ENCODE measurements at regions not wholly inside any gene's neighbourhood (a gene's known extent, or its start where the extent isn't known, plus 50 kb on each side); places are given as distances from the start of the nearest gene placed in this dataset.
"Not testable (repeated sequence)": the region's sequence is repeated elsewhere in the genome, so short reads cannot be mapped to it uniquely, and the experiment has no call there.

- DNase-seq (ENCODE audit: low read depth): no peak
These were observed 178.6 kb downstream of the ZNF674 start for GRCh38 chrX:46366381-46367207.

- no peak for DNase-seq (ENCODE audit: low read depth)
These were observed 190.7 kb downstream of the ZNF674 start for GRCh38 chrX:46354481-46354880.

DNA sequence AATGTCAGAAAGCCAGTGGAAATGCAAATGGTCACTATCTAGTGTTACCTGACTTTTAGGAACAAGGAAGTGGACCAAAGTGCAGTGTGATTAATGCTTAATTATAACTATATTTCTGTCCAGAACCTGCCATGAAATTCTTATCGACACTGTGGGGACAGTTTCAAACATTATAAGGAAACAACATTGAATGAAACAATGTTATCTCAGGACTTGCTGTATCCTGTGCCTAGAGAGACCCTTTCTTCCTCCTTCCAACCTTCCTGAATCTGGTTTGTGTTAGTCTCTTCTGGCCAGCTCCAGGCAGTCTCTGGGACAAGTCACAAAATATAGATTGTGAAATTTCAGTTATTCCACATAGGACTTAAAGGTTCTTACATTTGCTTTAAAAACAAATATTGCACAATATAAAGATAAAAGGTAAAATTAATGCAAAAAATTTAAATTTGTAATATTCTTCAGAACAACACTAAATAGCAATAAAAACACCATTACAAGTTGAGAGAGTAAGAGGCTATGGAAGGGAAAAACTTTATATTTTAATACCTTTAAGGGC is 203.4 kb downstream of the ZNF674 start:
- DNase-seq (ENCODE audit: low read depth): no peak

- DNase-seq (ENCODE audit: low read depth): no peak
These were observed 204.5 kb downstream of the ZNF674 start for GRCh38 chrX:46340696-46341095.

DNA sequence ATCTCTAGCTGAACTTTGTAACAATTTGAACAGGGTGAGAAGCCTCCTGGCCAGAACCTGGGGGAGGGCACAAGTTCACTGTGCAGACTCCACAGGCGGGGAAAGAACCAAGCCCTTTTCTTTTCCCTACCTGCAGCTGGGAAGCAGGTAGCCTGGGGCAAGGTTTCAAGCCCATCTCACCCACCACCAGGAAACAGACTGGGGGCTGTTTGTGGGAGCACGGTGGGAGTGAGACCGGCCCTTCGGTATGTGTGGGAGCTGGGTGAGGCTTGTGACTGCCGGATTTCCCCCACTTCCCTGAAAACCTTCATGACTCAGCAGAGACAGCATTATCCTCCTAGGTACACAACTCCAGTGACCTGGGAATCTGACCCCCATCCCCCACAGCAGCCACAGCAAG is 211.7 kb downstream of the ZNF674 start:
- no peak for DNase-seq (ENCODE audit: low read depth)

DNA sequence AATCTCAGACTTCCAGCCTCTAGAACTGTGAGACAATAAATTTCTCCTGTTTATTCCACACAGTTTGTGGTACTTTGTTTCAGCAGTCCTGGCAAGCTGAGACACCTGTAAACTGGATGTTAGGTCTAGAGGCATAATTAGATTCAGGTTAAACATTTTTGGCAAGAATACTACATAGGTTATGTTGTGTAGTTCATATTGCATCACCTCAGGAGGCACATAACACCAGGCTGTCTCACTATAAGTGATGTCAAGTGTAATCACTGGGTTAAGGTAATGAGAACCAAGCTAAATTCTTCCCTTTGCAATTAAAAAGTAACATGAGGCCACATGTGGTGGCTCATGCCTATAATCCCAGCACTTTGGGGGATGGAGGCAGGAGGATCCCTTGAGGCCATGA is 214.2 kb downstream of the ZNF674 start:
- no peak for DNase-seq (ENCODE audit: low read depth)

- no peak for DNase-seq (ENCODE audit: low read depth)
These were observed 214.7 kb downstream of the ZNF674 start for GRCh38 chrX:46330513-46330912.

DNA sequence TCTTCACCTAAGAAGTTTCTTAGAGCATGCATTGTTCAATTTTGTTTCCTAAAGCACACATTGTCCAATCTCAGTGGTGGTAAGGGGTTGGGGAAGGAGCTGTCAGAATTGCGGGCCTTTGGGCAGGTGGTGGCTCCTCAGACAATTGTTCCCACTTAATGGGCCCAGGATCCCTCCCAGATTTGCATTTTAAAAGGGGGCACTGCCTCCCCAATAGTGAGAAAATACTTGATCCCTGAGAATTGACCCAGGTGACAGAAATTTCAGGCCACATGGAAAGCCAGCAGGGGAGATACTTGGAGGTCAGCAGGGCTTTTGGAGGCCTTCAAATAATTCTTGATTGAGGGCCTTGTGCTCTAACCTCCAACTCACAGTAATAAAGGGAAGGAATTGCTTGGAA is 217.1 kb downstream of the ZNF674 start:
- DNase-seq (ENCODE audit: low read depth): no peak

DNA sequence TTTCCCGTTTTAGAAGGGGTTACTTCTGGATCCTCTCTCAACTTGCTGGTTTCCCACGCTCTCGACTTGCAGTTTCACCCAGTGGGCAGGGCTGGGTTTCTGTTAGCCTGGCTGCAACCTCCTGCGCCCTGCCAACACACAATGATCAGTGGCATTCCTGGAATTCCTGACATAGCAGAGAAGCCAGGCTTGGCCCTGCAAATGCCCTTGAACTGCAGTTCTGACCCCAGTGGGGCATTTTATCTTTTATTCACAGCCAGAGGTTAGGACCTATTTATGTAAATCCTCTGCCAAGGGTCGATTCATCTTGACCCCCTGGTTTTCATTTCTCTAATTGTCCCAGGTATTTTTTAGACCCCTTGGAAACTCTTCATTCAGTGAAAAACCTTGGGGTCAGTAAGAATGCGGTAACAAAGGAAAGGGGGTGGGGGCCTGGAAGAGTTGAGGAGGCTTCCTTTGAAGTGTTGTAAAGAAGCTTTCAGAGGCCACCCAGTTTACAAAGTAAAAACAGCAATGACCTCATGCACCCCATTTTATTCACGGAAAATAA is 217.6 kb downstream of the ZNF674 start:
- DNase-seq (ENCODE audit: low read depth): peak; percentile 53

GRCh38 chrX:46326161-46326560 is 219.1 kb downstream of the ZNF674 start:
- DNase-seq (ENCODE audit: low read depth): peak; percentile 50

- DNase-seq (ENCODE audit: low read depth): peak; percentile 76
These were observed 219.8 kb downstream of the ZNF674 start for GRCh38 chrX:46325312-46325877.

- no peak for DNase-seq (ENCODE audit: low read depth)
These were observed 221.1 kb downstream of the ZNF674 start for GRCh38 chrX:46324166-46324565.

DNA sequence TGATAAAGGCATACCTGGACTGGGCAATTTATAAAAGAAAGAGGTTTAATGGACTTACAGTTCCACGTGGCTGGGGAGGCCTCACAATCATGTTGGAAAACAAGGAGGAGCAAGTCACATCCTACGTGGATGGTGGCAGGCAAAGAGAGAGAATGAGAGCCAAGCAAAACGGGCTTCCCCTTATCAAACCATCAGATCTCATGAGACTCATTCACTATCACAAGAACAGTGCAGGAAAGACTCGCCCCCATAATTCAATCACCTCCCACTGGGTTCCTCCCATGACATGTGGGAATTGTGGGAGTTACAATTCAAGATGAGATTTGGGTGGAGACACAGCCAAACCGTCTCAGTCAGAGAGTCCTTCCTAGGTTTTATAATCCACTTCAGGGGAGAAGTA is 222.3 kb downstream of the ZNF674 start:
- DNase-seq (ENCODE audit: low read depth): not testable (repeated sequence)

DNA sequence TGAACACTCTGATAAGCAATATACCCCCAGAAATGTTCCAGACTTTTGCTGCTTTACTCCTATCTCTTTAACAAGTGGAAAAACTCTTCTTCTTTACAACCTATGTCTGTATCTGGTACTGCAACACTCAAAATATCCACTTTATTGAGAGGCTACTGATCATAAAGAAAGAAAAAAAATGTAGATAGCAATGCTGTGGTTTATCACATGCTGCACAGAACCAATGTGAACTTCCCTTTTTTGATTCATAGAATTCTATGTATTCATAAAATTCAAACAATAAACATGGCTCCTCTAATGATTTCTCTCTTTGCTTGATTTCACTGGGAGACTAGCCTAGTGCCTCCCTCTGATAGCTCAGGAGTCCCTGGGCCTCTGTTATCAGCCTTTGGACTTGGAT is 223.5 kb downstream of the ZNF674 start:
- no peak for DNase-seq (ENCODE audit: low read depth)

- no peak for DNase-seq (ENCODE audit: low read depth)
These were observed 225.5 kb downstream of the ZNF674 start for GRCh38 chrX:46319750-46320149.

- DNase-seq (ENCODE audit: low read depth): no peak
These were observed 226.7 kb downstream of the ZNF674 start for GRCh38 chrX:46318551-46318950.

DNA sequence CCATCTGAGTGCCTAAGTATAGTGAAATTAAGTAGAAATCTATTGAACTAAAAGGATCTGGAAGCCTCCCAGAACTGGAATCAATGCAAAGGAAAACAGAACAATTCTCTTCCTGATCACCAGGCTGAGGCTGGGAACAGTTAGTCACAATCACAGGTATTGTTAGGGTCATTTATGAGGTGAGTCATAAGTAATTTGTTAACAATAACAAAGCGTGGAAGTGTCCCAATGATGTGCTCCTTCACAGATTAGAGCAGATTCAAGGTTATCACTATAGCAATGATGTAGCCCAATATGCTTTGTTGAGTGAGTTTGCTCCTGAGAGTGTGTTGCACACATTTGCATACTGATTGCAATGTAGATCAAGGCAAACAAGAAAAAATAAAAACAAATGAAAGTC is 228.1 kb downstream of the ZNF674 start:
- DNase-seq (ENCODE audit: low read depth): no peak

- DNase-seq (ENCODE audit: low read depth): peak; percentile 20
These were observed 233.6 kb downstream of the ZNF674 start for GRCh38 chrX:46311581-46312120.

GRCh38 chrX:46310815-46311497 is 234.3 kb downstream of the ZNF674 start:
- peak; percentile 3 for DNase-seq (ENCODE audit: low read depth)

DNA sequence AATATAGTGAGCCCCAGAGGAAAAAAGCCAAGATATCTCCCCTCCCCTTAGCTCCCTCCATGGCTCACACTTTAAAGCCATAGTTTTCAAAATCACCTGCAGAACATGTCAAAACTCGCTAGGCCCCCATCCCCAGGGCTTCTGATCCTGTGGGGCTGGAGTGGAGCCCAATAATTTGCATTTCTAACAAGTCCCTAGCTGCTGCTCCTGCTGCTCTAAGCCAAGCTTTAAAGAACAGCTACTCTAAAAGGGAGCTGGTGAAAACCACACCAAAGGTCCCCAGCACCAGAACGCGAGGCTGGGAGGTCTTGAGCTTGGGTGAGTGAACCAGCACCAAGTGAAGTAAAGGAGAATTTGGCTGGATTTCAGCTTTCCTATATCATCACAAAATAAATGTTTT is 237.1 kb downstream of the ZNF674 start:
- DNase-seq (ENCODE audit: low read depth): no peak

GRCh38 chrX:46306103-46306502 is 239.1 kb downstream of the ZNF674 start:
- DNase-seq (ENCODE audit: low read depth): no peak

- DNase-seq (ENCODE audit: low read depth): no peak
These were observed 239.8 kb downstream of the ZNF674 start for GRCh38 chrX:46305431-46305830.

Data from EH (cell line).